Smooth muscle cell (in vitro differentiated cells): ENCODE measurements at regions not wholly inside any gene's neighbourhood (a gene's known extent, or its start where the extent isn't known, plus 50 kb on each side); places are given as distances from the start of the nearest gene placed in this dataset.

Experiments
- DNase-seq: peaks from one replicate; lab custom pipeline; 2025; ENCODE audit not compliant: unreplicated experiment; lab: John Stamatoyannopoulos, UW
- H2AFZ ChIP-seq: fragments of 200-600 bp; sonication (generic); 2 replicates; pipeline ENCODE4 v1.6.0; 2016; ENCODE audit warnings: antibody characterized with exemption, low read depth, mild to moderate bottlenecking
- H3F3A ChIP-seq: fragments of 200-600 bp; sonication (generic); 2 replicates; pipeline ENCODE4 v1.6.0; 2017; ENCODE audit warnings: antibody characterized with exemption, low read depth
- H3K27ac ChIP-seq: fragments of 200-600 bp; sonication (generic); 2 replicates; pipeline ENCODE4 v1.5.1; 2016; ENCODE audit warnings: low read depth, mild to moderate bottlenecking
- H3K27me3 ChIP-seq: fragments of 200-600 bp; sonication (generic); 2 replicates; pipeline ENCODE4 v1.6.1; 2016; ENCODE audit warnings: low read depth, mild to moderate bottlenecking
- H3K36me3 ChIP-seq: fragments of 200-600 bp; sonication (generic); 2 replicates; pipeline ENCODE4 v1.5.1; 2016; ENCODE audit warnings: low read depth
- H3K4me1 ChIP-seq: fragments of 200-600 bp; sonication (generic); 2 replicates; pipeline ENCODE4 v1.5.1; 2016; ENCODE audit warnings: low read depth
- H3K4me2 ChIP-seq: fragments of 200-600 bp; sonication (generic); 2 replicates; pipeline ENCODE4 v1.6.0; 2016; ENCODE audit warnings: mild to moderate bottlenecking
- H3K4me3 ChIP-seq: fragments of 200-600 bp; sonication (generic); 2 replicates; pipeline ENCODE4 v1.5.1; 2016; ENCODE audit warnings: mild to moderate bottlenecking
- H3K79me2 ChIP-seq: fragments of 200-600 bp; sonication (generic); 2 replicates; pipeline ENCODE4 v1.6.0; 2016; ENCODE audit warnings: low read depth, mild to moderate bottlenecking
- H3K9ac ChIP-seq: fragments of 200-600 bp; sonication (generic); 2 replicates; pipeline ENCODE4 v1.6.0; 2016; ENCODE audit warnings: low read depth
- H3K9me3 ChIP-seq: fragments of 200-600 bp; sonication (generic); replicated peaks from 2 replicates; pipeline ENCODE4 v1.5.1; 2016; ENCODE audit warnings: low read depth
- H4K20me1 ChIP-seq: fragments of 200-600 bp; sonication (generic); 2 replicates; pipeline ENCODE4 v1.6.0; 2016; ENCODE audit warnings: low read depth
- CTCF ChIP-seq: fragments of 200-600 bp; sonication (generic); IDR thresholded peaks from 2 replicates; pipeline ENCODE4 v1.5.1; 2017; ENCODE audit warnings: borderline replicate concordance, mild to moderate bottlenecking, antibody characterized with exemption; ENCODE audit not compliant: insufficient read depth, poor library complexity, severe bottlenecking
- WGBS: methylation state at CpG from one replicate; pipeline ENCODE4 v1.1.7; 2016; ENCODE audit warnings: low lambda C conversion rate; 5-methylcytosine and 5-hydroxymethylcytosine counted together

GRCh38 chr1:195580988-195581387 is 1027.3 kb downstream of the KCNT2 start:
- peak; percentile 13 for TF ChIP-seq CTCF
- no peak for DNase-seq
- H3K9ac ChIP-seq: no peak overlapping the region

GRCh38 chr1:195577748-195578147 is 1030.5 kb downstream of the KCNT2 start:
- DNase-seq: no peak
- no peak overlapping the region for H2AFZ ChIP-seq
- H3K4me1 ChIP-seq: no peaks in the 10 kb centered on the region
- no peak overlapping the region for H3K27ac ChIP-seq
- no peak overlapping the region for H3K4me2 ChIP-seq
- no peaks in the 10 kb centered on the region for H3K9me3 ChIP-seq
- no peak for TF ChIP-seq CTCF
- no peaks in the 10 kb centered on the region for H3K79me2 ChIP-seq
- H3F3A ChIP-seq: no peaks in the 10 kb centered on the region
- H4K20me1 ChIP-seq: no peaks in the 10 kb centered on the region
- WGBS: 84% methylated on average over 2 of the region's 2 CpGs
- no peaks in the 10 kb centered on the region for H3K36me3 ChIP-seq
- H3K4me3 ChIP-seq: no peak overlapping the region
- no peaks in the 10 kb centered on the region for H3K27me3 ChIP-seq
- no peak overlapping the region for H3K9ac ChIP-seq

More at GRCh38 chr1:195580988-195581387, 1027.3 kb downstream of the KCNT2 start:
- H3F3A ChIP-seq: no peaks in the 10 kb centered on the region
- no peak overlapping the region for H3K4me3 ChIP-seq
- no peak overlapping the region for H2AFZ ChIP-seq
- no peak overlapping the region for H3K27ac ChIP-seq
- H3K27me3 ChIP-seq: no peaks in the 10 kb centered on the region
- H4K20me1 ChIP-seq: no peaks in the 10 kb centered on the region
- H3K4me2 ChIP-seq: no peak overlapping the region
- no peaks in the 10 kb centered on the region for H3K79me2 ChIP-seq
- WGBS: 91% methylated on average over 2 of the region's 2 CpGs
- no peaks in the 10 kb centered on the region for H3K36me3 ChIP-seq
- H3K4me1 ChIP-seq: no peaks in the 10 kb centered on the region
- no peaks in the 10 kb centered on the region for H3K9me3 ChIP-seq

GRCh38 chr1:195576641-195577040 is 1031.6 kb downstream of the KCNT2 start:
- no peak for DNase-seq

GRCh38 chr1:195574511-195574910 is 1033.7 kb downstream of the KCNT2 start:
- H3K4me2 ChIP-seq: no peak overlapping the region
- no peaks in the 10 kb centered on the region for H3K27me3 ChIP-seq
- H3K27ac ChIP-seq: no peak overlapping the region
- H3K9me3 ChIP-seq: no peaks in the 10 kb centered on the region
- no peaks in the 10 kb centered on the region for H3K79me2 ChIP-seq
- no peaks in the 10 kb centered on the region for H3K4me1 ChIP-seq
- no peaks in the 10 kb centered on the region for H3K36me3 ChIP-seq
- H3K9ac ChIP-seq: no peak overlapping the region
- no peak for TF ChIP-seq CTCF
- no peak overlapping the region for H3K4me3 ChIP-seq
- H4K20me1 ChIP-seq: no peaks in the 10 kb centered on the region
- no peaks in the 10 kb centered on the region for H3F3A ChIP-seq
- no peak for DNase-seq
- H2AFZ ChIP-seq: no peak overlapping the region

More at GRCh38 chr1:195576641-195577040, 1031.6 kb downstream of the KCNT2 start:
- H3F3A ChIP-seq: no peaks in the 10 kb centered on the region
- H3K4me3 ChIP-seq: no peak overlapping the region
- H3K27me3 ChIP-seq: no peaks in the 10 kb centered on the region
- H3K9ac ChIP-seq: no peak overlapping the region
- no peaks in the 10 kb centered on the region for H3K9me3 ChIP-seq
- H4K20me1 ChIP-seq: no peaks in the 10 kb centered on the region
- no peaks in the 10 kb centered on the region for H3K4me1 ChIP-seq
- no peak overlapping the region for H3K4me2 ChIP-seq
- H2AFZ ChIP-seq: no peak overlapping the region
- no peaks in the 10 kb centered on the region for H3K79me2 ChIP-seq
- no peak for TF ChIP-seq CTCF
- no peaks in the 10 kb centered on the region for H3K36me3 ChIP-seq
- no peak overlapping the region for H3K27ac ChIP-seq
